GM19240 (cell line): ENCODE measurements at regions not wholly inside any gene's neighbourhood (a gene's known extent, or its start where the extent isn't known, plus 50 kb on each side); places are given as distances from the start of the nearest gene placed in this dataset.

ENCODE experiments used
- DNase-seq: peaks from one replicate; pipeline ENCODE4 v3.0.0; 2011; ENCODE audit warnings: low spot score; ENCODE audit not compliant: insufficient read length

DNA sequence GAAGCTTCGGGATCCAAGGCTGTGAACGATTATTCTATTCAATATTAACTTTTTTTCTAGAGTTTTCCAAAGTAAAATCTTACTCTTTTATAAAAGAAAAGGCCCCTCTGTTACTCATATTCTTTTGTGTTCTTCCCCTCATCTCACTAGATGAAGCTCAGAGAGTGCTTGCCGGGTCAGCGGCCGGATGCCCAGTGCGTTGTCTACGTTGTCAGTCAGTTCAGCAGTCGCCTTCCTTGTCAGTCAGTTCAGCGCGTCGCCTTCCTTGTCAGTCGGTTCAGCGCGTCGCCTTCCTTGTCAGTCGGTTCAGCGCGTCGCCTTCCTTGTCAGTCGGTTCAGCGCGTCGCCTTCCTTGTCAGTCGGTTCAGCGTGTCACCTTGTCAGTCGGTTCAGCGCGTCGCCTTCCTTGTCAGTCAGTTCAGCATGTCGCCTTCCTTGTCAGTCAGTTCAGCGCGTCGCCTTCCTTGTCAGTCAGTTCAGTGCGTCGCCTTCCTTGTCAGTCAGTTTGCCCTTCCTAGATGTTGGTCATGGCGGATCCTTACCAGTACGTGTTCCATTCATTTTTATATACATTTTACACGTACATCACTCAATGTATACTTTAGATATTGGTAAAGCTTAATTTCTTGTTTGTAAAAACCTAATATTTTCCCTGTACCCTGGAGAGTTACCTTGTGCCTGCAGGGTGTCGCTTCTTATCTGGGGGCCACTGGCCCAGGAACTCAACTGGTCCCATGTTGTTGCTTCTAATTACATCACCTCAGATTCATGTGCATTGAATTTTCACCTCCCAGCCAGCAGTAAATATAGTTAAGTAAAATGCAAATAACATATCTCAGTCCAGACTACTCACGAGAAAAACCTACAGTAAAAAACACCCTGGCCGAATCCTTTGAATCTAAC lies 206.9 kb downstream of the ASB1 start:
- DNase-seq, result no peak

DNA sequence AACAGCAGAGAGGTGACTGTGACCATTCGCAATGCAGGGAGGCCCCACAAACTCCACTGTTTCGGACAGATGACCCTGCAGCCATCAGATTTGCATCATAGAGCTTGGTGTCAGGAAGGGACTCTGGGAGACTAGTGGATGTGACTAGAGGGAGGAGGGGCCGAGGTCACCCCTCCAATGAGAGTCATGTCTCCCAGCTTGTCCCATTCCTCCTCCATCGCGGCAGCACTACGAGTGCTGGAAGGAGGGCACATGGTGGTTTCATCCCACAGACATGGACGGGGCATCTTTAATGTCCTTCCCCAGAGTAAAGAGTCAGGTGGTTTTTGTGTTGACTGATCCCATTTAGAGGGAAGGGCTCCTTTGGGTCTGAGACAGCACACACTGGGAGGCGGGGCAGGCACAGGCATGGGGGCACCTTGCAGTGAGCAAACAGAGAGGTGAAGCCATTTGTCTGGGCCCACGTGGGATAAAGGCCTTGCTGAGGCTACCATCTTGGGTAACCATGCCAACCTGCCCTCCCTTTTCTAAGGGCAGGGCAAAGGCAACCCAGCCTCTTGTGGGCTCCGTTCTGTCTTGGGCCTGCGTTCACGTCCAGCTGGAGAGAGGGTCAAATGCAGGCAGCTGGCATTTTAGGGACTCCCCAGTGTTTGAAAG lies 208.1 kb downstream of the ASB1 start:
- DNase-seq, result no peak

DNA sequence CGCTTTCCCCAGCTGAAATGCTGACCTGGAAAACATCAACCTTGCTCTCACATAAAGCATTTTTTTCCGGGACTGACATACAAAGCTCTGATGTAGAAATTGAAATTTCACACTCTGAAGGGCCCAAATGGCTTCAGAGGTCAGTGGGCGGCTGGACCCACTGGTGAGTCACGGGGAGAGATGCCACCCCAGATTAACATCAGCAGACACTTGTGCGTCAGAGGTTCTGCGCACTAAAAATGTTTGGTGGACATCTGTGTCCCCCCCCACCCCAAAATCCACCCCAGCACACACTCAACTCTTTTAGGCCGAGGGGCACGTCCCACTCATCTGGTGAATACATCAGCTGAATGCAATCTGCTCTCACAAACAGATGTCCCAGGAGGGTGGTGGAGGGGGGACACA lies 208.9 kb downstream of the ASB1 start:
- no peak for DNase-seq

DNA sequence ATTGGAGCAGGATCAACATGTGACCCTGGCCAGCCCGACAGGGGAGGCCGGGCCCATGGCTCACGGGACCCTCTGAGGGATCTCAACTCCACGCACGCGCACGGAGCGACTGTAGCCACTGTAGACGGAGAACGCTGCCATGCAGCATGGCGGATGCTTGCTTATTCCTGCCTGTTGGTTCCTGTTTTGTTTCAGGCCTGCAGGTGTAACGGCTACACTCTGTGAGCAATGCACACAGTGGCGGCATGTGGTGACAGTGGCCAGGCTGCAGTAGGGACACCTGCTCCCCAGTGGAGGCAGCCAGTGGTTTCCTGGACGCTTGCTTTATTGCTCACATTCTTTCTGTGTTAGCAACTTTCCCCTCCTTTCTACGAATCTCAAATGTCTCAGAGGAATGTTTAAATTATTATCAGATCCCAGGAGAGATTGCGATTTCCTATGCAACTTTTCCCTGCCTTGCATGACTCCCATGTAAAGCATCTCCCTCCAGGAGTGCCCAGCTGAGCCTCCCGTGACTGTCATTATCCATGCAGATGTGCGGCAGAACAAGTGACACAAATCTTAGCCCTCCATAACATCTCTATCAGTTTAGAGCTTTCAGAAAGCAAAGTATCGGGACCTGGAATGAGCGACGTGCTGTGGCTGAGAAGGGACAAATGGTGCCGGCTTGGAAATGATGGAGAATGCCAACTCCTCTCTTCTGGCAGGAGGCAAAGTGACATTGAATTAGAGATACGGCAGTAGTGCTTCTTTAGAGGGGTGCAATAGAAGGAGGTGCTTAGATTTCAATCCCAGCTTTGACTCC lies 209.7 kb downstream of the ASB1 start:
- no peak for DNase-seq

DNA sequence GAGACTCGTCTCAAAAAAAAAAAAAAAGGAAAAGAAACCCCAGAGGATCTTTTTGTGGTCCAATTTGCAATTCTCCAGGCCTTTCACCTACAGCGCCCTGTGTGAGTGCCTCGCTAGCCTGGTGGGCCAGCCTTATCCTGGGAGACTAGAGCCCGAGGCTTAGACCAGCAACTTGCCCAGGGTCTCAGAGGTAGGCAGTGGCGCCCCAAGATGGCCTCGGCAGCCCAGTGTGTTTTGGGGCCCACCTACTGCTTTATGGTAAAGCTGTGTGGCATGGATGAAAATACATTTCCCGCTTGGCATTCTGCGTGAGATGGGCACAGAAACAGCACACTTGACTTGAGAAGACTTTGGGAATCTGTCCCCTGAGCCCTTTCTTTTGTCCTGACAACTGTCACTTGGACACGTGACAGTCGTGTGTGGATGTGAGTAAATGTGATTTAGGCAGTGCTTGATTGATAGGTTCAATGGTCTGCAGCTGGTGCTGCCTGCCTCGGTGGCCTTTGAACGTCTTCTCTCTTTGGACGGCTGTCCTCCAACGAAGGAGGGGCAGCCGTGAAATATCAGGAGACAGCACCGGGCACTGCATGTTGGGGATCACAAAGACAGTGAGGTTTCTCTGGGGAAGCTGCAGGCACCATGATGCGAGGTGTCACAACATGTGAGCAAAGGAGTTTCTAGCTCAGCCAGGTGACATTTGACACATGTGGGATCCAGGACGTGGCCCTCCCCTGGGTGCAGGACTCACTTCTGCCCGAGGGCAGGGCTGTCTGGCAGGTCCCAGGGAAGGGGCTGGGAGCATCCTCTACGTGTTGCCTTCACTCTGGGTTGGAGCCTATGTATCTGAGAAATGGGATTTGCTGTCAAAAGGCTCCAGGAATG lies 209.5 kb upstream of the TWIST2 start:
- no peak for DNase-seq

DNA sequence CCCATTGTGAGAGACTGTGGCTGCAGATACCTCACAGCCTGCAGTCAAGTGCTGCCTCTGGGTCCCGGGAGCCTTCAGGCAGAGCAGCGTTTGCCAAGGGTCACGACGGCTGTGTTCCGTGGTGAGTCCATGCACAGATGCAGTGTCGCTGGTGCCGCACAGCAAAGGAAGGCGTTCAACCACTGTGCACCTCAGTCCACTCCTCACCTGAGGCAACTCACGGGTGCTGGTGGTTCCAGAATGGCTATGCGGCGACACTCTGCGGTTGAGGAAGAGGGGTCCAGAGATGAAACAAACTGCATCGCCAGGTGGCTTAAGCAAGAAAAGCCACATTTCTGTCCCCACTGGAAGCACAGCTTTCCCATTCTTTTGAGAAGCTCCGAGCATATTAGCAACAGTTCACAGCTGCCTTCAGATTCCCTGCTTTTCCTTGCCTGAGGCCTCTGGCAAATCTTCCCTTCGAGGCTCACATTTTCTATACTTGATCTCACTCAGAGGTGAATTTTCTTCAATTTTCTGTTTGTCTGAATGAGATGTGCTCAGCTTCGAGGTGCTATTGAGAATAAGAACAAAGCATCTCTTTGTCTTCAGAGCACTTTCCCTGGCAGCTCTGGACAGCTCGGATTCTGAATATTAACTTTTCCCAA lies 208.8 kb upstream of the TWIST2 start:
- no peak for DNase-seq

DNA sequence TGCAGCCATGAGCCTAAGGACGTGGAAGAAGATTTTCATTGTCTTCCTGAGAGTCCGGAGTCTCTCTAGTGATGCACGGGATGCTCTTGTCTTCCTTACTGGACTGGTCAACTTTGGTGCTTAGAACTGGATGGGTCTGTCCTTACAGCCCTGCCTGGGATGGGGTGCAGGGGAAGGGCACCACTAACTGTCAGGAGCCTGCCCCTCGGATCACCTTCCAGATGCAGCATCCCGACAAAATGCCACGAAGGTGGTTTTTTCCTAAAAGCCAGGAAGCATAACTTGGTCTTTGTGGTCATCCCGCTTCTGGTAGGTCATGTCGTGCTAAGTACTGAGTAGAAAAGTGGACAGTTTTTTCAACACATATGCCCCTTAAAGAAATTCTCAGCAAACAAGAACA lies 207.4 kb upstream of the TWIST2 start:
- no peak for DNase-seq

DNA sequence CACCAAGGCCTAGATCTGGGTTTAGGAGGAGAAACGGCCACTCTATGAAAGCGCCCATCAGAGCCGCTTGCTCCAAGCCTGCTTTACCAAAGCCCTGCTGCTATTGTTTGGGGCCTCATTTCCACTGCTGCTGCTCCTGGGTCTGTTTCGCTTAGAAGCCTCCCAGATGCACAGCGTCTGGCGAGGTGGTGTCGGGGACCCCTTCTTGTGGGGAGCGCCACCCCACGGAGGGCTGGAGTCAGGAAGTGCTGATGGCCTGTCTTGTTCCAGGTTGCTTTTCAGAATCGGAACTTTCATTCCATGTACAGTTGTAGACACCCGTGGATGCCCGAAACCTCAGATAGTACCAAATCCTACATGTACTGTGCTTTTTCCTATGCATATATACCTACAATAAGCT lies 204.9 kb upstream of the TWIST2 start:
- DNase-seq, result no peak

DNA sequence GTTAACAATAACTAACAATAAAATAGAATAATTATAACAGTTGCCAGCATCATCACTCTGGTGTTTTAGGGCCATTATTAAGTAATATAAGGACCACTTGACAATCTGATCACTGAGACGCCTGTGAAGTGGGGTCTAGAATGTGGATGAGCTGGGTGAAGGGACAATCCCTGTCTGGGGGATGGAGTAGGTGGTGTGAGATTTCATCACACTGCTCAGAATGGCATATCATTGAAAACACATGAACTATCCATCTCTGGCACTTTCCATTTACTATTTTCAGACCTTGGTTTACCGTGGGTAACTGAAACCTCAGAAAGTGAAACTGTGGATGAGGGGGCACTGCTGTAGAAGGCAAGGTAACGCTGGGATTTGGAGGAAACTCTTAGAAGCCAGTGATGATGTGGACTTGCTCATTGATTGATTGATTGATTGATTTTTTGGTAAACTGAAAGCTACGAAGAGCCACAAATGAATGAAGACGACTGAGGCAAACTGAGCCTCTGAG lies 204.4 kb upstream of the TWIST2 start:
- no peak for DNase-seq

DNA sequence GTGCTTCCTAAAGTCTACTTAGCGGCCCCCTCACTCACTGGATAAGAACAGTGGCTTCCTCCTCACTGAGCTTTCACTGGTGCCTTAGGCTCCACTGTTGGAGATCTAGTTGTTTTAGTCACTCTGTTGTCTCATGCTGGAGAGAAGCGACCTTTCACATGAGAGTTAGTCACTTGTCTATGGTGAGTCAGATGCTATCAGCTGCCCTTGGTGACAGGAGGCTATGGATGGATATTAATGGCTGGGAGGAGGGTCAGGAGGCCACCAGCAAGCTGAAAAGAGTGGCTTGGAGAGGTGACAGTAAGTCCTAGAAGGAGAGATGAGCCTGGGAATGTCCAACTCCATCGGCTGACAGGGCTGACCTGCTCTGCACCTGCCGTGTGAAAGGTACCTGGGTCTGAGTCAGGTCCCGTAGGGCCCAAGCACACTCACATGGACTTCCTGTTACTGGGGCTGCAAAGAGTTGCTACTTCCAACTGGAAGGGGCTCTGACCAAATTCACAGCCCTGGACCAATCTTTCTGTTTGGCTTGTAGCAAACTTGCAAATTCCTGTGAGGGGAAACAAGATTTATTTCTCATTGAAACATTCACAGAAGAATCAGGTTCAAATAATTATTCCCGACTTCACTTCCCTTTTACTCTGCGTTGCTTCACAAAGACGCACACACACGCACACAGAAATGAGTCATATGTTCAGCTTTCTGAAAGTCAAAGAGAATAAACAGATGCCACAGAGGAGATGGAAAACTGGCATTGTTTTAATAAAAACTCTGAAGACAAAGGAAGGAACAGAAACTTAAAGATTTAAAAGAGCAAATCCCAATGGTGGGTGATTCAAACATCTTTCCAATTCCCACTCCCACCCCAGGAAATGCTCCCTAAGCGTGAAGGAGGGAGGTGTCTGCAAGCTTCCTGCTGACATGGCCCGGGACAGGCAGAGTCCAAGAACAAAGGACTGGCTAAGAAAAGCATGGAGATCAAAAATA lies 203.5 kb upstream of the TWIST2 start:
- DNase-seq, result no peak

DNA sequence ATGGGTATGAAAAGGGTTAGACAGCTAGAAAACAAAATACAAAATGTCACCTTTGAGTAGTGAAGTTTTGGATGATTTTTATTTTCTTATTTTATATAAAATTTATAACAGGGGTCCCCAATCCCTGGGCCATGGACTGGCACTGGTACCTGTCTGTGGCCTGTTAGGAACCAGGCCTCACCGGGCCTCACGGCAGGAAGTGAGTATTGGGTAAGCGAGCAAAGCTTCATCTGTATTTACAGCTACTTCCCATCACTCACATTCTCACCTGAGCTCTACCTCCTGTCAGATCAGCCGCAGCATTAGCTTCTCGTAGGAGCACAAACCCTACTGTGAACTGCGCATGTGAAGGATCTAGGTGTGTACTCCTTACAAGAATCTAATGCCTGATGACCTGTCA lies 202.8 kb upstream of the TWIST2 start:
- DNase-seq, result no peak

DNA sequence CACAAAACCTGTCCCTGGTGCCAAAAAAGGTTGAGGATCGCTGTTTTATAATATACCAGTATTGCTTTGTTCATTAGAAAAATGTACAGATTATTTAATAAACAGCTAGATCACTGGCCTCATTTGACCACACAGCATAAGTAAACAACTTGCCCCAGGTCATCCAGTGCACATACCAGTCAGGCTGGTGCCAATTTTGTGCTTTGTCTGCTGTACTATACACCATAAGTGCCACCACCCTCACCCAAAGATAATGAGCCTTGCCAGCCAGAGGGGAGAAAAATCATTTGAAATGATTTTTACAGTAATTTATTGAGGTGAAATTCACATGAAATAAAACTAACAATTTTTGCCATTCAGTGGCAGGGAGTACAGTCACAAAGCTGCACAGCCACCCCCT lies 202.2 kb upstream of the TWIST2 start:
- no peak for DNase-seq

DNA sequence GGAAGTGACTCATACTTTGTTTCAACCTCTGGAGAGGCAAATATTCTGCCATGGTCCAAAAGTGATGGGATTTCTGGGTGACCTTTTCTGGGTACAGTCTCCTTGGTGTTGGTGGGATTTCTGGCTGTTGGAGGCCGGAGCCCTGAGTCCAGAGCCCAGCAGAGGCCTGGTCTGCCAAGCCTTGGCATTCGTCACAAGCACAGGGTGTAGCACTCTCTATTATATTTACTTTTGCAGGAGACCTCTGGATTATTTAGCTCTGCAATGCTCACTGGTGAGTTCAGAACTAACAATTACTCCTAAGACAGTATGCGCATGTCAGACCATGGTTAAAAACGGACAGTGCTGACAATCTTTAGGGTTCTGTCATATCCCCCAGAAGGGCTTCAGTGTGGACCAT lies 201.6 kb upstream of the TWIST2 start:
- no peak for DNase-seq

DNA sequence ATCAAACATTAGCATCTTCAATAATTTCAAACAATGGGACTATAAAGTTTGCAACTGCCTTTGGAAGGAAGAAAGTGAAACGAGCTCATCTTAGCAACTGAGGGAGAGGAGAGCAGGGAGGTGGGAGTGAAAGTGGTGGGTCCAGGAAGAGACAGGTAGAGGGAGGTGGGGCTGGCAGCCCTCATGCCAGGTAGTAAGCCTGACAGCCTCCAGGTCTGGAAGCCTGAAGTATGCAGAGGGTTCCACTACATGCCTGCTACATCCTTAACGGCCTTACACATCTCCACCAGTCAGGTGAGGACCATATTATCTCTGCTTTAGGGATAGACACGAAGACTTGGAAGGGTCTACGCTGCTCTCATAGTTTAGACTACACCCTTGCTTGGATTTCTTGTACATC lies 201.1 kb upstream of the TWIST2 start:
- no peak for DNase-seq

DNA sequence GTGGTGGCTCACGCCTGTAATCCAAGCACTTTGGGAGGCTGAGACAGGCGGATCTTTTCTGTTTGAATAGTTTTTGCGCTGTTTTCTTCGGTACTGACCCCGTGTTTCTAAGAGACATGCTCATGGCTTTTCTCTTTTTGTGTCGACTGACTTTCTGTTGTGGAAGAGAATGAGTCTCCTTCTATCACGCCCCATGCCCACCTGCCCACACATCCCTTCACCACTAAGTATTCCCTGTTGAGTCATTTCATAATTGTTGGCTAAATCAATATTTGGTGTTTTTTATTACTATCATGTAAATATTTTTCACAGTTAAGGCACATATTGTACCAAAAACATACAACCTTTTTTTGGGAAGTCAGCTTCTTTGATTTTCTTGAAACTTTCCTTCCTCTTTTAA lies 198.8 kb upstream of the TWIST2 start:
- no peak for DNase-seq

DNA sequence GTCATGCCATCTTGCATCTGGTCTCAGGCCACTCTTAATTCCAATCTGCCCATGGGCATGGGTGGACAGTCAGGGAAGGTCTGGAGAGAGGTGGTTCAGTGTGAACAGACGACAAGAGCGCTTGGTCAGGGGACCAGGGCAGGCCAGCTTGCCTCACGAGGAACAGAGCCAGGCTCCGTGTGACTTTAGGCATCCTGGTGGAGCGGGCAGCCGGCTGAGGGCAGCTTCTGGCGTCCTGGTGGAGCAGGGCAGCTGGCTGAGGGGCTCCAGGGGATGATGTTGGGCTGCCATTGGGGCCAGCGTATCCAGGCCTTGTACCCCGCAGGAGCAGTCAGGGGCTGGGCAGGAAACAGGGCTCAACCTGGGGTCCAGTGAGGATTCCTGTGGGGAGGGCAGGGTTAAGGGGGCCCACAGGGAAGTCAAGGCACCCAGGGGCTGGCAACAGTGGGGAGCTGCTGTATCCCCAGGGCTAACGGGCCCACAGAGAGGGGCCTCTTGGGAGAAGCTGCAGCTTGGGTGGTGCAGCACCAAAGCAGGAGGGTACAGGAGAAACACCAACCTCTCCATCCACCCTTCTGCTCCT lies 197.9 kb upstream of the TWIST2 start:
- DNase-seq, result no peak

DNA sequence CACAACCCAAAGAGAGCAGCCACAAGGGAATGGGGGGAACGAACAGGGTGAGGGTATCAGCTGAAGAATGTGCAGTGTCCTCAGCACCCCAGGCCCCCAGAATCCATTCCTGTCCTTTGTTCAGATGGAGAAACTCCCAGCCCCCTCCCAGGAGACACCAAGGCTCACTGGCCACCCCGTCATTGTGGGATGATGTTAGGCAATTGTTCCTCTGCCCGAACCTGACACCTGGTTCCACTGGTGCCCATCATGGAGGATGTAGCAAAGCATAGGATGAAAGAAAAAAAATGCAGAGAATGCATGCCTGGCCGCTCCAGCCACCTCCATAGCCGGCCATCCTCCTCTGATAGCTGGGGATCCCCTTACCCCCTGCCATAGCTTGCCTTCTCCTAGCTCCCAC lies 197.3 kb upstream of the TWIST2 start:
- no peak for DNase-seq

DNA sequence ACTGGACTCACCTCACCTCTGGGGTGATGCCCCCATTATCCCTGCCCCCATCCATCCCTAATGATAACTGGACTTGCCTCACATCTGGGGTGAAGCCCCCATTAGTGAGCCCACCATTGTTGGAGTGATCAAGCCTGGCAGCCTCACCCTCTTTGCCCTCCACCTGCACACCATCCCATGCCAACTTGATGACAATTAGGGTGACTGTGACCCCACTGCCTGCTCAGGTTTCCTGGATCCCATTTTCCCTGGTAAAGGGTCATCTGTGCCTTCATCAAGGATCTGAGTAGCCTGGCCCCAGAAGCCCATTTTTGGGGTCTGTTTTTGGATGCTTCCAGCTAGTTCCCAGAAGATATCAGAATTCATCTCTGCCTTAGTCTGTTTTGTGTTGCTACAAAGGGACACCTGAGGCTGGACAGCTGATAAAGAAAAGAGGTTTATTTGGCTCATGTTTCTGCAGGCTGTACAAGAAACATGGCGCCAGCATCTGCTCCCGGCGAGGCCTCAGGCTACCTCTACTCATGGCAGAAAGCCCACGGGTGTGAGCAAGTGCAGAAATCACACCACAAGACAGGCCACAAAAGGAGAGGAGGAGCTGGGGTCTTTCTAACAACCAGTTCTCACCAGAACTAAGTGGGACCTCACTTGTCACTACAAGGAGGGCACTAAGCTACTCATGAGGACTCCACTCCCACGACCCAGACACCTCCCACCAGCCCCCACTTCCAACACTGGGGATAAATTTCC lies 196.4 kb upstream of the TWIST2 start:
- DNase-seq, result no peak
